IPS DF 19.7 (cell line): ENCODE measurements at regions not wholly inside any gene's neighbourhood (a gene's known extent, or its start where the extent isn't known, plus 50 kb on each side); places are given as distances from the start of the nearest gene placed in this dataset.
"Not testable (repeated sequence)": the region's sequence is repeated elsewhere in the genome, so short reads cannot be mapped to it uniquely, and the experiment has no call there.

Source experiments
- DNase-seq: peaks from one replicate; pipeline ENCODE4 v3.0.0-alpha.2; 2013; ENCODE audit warnings: low read depth, low spot score

- DNase-seq: no peak
Observed at GRCh38 chr17:70320673-70321345, 151.5 kb downstream of the KCNJ2 start.

- no peak for DNase-seq
Observed at GRCh38 chr17:70321352-70321751, 152.0 kb downstream of the KCNJ2 start.

- DNase-seq: no peak
Observed at GRCh38 chr17:70323269-70323668, 153.9 kb downstream of the KCNJ2 start.

GRCh38 chr17:70324031-70324430 is 154.7 kb downstream of the KCNJ2 start:
- DNase-seq: no peak

- DNase-seq: no peak
Observed at GRCh38 chr17:70327279-70327678, 157.9 kb downstream of the KCNJ2 start.

- no peak for DNase-seq
Observed at GRCh38 chr17:70327723-70328122, 158.4 kb downstream of the KCNJ2 start.

- no peak for DNase-seq
Observed at GRCh38 chr17:70329721-70330120, 160.4 kb downstream of the KCNJ2 start.

- not testable (repeated sequence) for DNase-seq
Observed at GRCh38 chr17:70331066-70331465, 161.7 kb downstream of the KCNJ2 start.

GRCh38 chr17:70332356-70333210 is 163.3 kb downstream of the KCNJ2 start:
- no peak for DNase-seq

GRCh38 chr17:70336411-70336810 is 167.1 kb downstream of the KCNJ2 start:
- no peak for DNase-seq

GRCh38 chr17:70338946-70339354 is 169.6 kb downstream of the KCNJ2 start:
- DNase-seq: no peak

- DNase-seq: no peak
Observed at GRCh38 chr17:70343114-70343513, 173.8 kb downstream of the KCNJ2 start.

- no peak for DNase-seq
Observed at GRCh38 chr17:70344386-70345060, 175.2 kb downstream of the KCNJ2 start.

- no peak for DNase-seq
Observed at GRCh38 chr17:70345061-70345460, 175.7 kb downstream of the KCNJ2 start.

- no peak for DNase-seq
Observed at GRCh38 chr17:70352834-70353233, 183.5 kb downstream of the KCNJ2 start.

GRCh38 chr17:70353408-70354092 is 184.2 kb downstream of the KCNJ2 start:
- DNase-seq: no peak

GRCh38 chr17:70355185-70355584 is 185.9 kb downstream of the KCNJ2 start:
- no peak for DNase-seq

- no peak for DNase-seq
Observed at GRCh38 chr17:70357190-70357589, 187.9 kb downstream of the KCNJ2 start.

- DNase-seq: no peak
Observed at GRCh38 chr17:70365091-70365583, 195.8 kb downstream of the KCNJ2 start.

- DNase-seq: no peak
Observed at GRCh38 chr17:70366386-70366785, 197.1 kb downstream of the KCNJ2 start.

GRCh38 chr17:70368011-70368410 is 198.7 kb downstream of the KCNJ2 start:
- DNase-seq: no peak

- no peak for DNase-seq
Observed at GRCh38 chr17:70369391-70369790, 200.1 kb downstream of the KCNJ2 start.
